Left lung (tissue), 4 donors: ENCODE measurements at regions not wholly inside any gene's neighbourhood (a gene's known extent, or its start where the extent isn't known, plus 50 kb on each side); places are given as distances from the start of the nearest gene placed in this dataset.

Experiments
- ATAC-seq: fragments of 200-7000 bp; cut with Tn5 transposase; one replicate; pipeline ENCODE4 v1.9.1; 2020; ENCODE audit warnings: moderate library complexity
- DNase-seq, 4 donors: peaks; one replicate each; pipeline ENCODE4 v3.0.0-alpha.2; 2013 to 2020
- H3K27ac ChIP-seq, 2 donors: fragments of 200-600 bp; sonication (generic) in 1 of 2; one replicate each; pipeline versions ENCODE4 v1.5.0 to v1.8.0; 2020 to 2021
- H3K27me3 ChIP-seq, 2 donors: fragments of 200-600 bp; sonication (generic) in 1 of 2; one replicate each; pipeline versions ENCODE4 v1.5.0 to v1.8.0; 2020 to 2021
- H3K36me3 ChIP-seq, 2 donors: fragments of 200-600 bp; sonication (generic) in 1 of 2; one replicate each; pipeline versions ENCODE4 v1.5.0 to v1.8.0; 2020 to 2021
- H3K4me1 ChIP-seq, 2 donors: fragments of 200-600 bp; one replicate each; pipeline ENCODE4 v1.8.0; 2021
- H3K4me3 ChIP-seq, 2 donors: fragments of 200-600 bp; sonication (generic) in 1 of 2; one replicate each; pipeline versions ENCODE4 v1.5.0 to v1.8.0; 2020 to 2021; ENCODE audit warnings: mild to moderate bottlenecking in 1 of 2
- H3K9me3 ChIP-seq, 2 donors: fragments of 200-600 bp; sonication (generic) in 1 of 2; one replicate each; pipeline versions ENCODE4 v1.5.0 to v1.8.0; 2020 to 2021
- intact Hi-C, 2 donors: fragments of 100-400 bp; cut with DNase I; formaldehyde crosslinking; loops; one replicate each; pipeline versions ENCODE4 v1.11.2 to v1.14.2; 2022
- TF ChIP-seq, protein P1 (sequence below), 2 donors: fragments of 200-600 bp; sonication (generic) in 1 of 2; IDR thresholded peaks; one replicate each; pipeline versions ENCODE4 v1.5.0 to v1.8.0; 2021; ENCODE audit warnings: antibody characterized with exemption in 2 of 2
- donor health status: DM: no; HTN: yes; CAD: no.
- donor health status: DM: no; HTN: no; CAD: no.

DNA sequence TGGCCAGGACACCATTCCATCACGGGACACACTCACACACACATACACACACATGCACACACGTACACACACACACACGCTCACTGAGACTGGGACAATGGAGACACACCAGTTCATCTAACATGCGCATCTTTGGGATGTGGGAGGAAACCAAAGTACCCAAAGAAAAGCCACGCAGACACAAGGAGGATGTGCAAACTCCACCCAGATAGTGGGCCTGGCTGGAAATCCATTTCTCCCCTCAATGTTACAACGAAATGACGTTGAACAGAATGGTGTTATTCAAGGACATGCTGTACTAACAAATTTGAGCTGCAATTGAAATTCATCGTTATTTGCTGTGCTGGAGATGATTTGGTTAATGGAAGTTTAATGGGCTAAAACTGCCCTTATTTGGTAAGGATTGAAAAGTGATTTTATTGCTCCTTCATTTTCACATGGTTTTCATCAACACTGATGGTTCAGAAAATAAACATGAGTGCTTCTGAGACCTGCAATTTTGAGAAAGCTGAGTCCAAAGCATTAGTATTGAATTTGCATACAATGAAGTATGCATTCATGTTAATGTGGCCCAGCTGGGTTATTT is 110.0 kb downstream of the KCNE4 start:
- Histone ChIP-seq H3K27me3 (no peaks in the 10 kb centered on the region), H3K4me3 (no peak overlapping the region), H3K36me3 (no peaks in the 10 kb centered on the region), H3K4me1 (no peaks in the 10 kb centered on the region), H3K9me3 (no peaks in the 10 kb centered on the region), H3K27ac (no peak overlapping the region)
- ATAC-seq: no peak
- intact Hi-C loops: no loop called here
- DNase-seq: no peak
- TF ChIP-seq, protein P1, sequence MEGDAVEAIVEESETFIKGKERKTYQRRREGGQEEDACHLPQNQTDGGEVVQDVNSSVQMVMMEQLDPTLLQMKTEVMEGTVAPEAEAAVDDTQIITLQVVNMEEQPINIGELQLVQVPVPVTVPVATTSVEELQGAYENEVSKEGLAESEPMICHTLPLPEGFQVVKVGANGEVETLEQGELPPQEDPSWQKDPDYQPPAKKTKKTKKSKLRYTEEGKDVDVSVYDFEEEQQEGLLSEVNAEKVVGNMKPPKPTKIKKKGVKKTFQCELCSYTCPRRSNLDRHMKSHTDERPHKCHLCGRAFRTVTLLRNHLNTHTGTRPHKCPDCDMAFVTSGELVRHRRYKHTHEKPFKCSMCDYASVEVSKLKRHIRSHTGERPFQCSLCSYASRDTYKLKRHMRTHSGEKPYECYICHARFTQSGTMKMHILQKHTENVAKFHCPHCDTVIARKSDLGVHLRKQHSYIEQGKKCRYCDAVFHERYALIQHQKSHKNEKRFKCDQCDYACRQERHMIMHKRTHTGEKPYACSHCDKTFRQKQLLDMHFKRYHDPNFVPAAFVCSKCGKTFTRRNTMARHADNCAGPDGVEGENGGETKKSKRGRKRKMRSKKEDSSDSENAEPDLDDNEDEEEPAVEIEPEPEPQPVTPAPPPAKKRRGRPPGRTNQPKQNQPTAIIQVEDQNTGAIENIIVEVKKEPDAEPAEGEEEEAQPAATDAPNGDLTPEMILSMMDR (IDR thresholded peaks at IDR 0.05): no peak

DNA sequence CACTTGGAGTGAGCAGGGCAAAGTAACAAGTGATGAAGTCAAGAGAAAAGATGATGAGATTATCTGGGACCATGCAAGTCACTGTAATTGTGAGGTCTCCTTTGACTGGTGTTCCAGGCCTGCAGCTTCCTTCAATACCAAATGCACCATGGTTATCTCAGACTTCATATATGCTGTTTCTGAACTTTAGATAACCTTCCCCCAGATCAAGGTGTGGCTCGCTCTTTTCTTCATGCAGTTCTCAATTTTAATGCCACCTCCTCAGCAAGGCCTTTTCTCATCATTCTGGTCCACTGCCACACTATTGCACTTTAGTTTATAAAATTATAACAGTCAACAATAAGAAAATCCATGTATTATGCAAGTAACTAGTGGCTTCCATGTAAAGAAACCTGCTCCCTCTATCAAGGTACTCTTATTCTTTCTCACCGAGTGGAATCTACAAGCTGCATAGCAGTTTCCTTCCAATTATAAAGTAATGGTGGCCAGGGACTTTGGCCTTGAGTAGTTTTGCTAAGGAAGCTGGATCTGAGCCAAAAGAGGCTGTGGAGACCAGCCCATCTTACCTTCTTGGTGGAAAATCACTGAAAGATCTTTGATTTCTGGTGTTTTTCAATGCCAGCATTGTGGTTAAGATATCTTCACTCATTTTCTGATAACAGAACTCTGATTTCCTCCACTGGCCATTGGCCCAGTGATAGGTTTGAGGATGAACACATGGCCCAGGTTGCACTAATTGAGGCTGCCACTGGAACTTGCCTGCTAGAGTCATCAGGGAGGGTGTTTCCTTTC is 113.6 kb downstream of the KCNE4 start:
- intact Hi-C loops: no loop called here
- ATAC-seq: no peak
- H3K36me3 ChIP-seq: no peaks in the 10 kb centered on the region

DNA sequence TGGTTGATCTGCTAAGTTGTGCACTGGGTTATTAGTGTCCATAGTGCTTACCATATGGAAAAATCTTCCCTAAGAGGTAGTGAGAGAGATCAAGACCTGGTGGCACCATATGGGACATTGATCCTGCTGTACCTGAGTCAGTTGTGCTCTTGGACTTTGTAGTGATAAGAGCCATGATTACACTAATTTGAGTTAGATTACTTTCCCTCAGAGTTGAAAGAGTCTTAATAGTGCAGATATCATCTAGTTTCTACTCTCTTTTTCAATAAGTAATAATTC is 114.2 kb downstream of the KCNE4 start:
- DNase-seq (no peak), ATAC-seq (no peak)
- no peaks in the 10 kb centered on the region for H3K9me3 ChIP-seq
- intact Hi-C loops: no loop called here
- H3K36me3 ChIP-seq: no peaks in the 10 kb centered on the region
- TF ChIP-seq, protein P1 (IDR thresholded peaks at IDR 0.05): no peak
- H3K4me1 ChIP-seq: no peaks in the 10 kb centered on the region
- no peak overlapping the region for H3K27ac ChIP-seq
- H3K27me3 ChIP-seq: no peaks in the 10 kb centered on the region
- H3K4me3 ChIP-seq: no peak overlapping the region

More for the DNA sequence above, 113.6 kb downstream of the KCNE4 start:
- Histone ChIP-seq H3K27me3 (no peaks in the 10 kb centered on the region), H3K4me1 (no peaks in the 10 kb centered on the region), H3K27ac (no peak overlapping the region), H3K4me3 (no peak overlapping the region), H3K9me3 (no peaks in the 10 kb centered on the region)
- TF ChIP-seq, protein P1 (IDR thresholded peaks at IDR 0.05): no peak
- DNase-seq: no peak

DNA sequence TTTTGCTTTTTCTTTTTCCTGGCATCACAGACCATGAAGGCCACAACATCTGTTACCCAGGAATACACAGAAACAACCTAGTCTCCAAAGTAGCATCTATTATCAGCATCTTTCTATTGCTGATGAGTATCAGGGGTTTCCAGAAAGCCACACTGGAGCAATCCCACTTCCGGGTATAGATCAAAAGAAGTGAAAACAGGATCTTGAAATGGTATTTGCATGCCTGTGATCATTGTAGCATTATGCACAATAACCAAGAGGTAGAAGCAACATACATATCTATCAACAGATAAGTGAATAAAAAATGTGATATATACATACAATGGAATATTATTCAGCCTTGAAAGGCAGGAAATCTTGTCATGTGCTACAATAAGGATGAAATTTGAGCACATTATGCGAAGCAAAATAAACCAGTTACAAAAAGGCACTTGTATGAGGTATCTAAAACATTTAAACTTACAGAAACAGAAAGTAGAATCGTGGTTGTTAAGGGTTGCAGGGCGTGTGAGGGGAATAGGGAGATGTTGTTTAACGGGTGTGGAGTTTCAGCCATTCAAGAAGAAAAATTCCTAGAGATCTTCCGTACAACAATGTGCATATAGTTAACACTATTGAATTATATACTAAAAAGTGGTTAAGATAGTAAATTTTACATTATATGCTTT is 115.1 kb downstream of the KCNE4 start:
- intact Hi-C loops: no loop called here
- Histone ChIP-seq H3K27me3 (no peaks in the 10 kb centered on the region), H3K36me3 (no peaks in the 10 kb centered on the region), H3K4me1 (no peaks in the 10 kb centered on the region), H3K9me3 (no peaks in the 10 kb centered on the region), H3K4me3 (no peak overlapping the region), H3K27ac (no peak overlapping the region)
- ATAC-seq (no peak), DNase-seq (no peak)
- TF ChIP-seq, protein P1 (IDR thresholded peaks at IDR 0.05): no peak

DNA sequence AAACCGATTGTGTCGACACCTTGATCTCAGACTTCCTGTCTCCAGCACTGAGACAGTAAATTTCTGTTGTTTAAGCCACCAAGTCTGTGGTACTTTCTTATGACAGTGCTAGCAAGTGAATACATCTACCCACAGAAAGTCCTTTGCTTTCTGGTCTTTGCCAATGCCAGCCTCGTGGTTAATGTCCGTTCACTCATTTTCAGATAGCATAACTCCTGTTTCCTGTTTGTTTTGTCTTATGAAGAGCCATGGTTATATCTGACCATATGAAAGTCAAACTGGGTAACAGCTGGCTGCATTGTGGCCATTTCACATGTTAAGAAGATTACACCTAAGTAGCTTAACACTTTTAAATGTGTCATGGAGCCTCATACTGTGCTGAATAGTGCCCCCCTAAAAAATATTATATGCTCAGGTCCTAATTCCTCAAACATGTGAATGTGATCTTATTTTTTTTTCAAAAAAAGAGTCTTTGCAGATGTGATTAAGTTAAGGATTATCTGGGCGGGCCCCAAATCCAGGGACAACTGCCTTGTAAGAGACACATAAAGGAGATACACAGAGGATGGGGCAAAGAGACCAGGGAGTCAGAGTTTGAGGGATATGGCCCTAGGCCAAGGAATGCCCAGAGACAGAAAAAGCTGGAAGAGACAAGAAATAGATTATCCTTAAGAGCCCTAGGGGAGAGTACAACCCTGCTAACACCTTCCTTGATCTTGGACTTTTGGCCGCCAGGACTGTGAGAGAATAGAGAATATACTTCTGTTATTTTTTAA is 118.0 kb downstream of the KCNE4 start:
- Histone ChIP-seq H3K27me3 (no peaks in the 10 kb centered on the region), H3K27ac (no peak overlapping the region), H3K4me1 (no peaks in the 10 kb centered on the region), H3K9me3 (no peaks in the 10 kb centered on the region), H3K4me3 (no peak overlapping the region), H3K36me3 (no peaks in the 10 kb centered on the region)
- no peak for DNase-seq
- intact Hi-C loops: no loop called here
- TF ChIP-seq, protein P1 (IDR thresholded peaks at IDR 0.05): no peak
- no peak for ATAC-seq
